GM21786 (cell line): ENCODE measurements at regions not wholly inside any gene's neighbourhood (a gene's known extent, or its start where the extent isn't known, plus 50 kb on each side); places are given as distances from the start of the nearest gene placed in this dataset.

Experiments
- ATAC-seq: cut with Tn5 transposase; IDR thresholded peaks from one replicate; pipeline ENCODE4 v1.9.1; 2021; ENCODE audit not compliant: unreplicated experiment

DNA sequence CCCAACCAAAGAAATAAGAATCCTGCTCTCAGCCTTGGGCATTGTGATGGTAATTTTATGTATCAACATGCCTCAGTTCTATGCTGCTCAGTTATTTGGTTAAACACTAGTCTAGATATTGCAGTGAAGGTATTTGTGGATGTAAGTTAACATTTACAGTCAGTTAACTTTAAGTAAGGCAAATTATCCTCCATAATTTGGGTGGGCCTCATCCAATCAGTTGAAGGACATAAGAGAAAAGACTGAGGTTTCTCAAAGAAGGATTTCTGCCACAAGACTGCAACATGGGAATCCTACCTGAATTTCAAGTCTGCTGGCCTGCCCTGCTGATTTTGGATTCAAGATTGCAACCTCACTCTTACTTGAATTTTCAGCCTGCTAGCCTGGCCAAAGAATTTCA, 975.5 kb upstream of the ACVR2A start:
- ATAC-seq, result no peak

DNA sequence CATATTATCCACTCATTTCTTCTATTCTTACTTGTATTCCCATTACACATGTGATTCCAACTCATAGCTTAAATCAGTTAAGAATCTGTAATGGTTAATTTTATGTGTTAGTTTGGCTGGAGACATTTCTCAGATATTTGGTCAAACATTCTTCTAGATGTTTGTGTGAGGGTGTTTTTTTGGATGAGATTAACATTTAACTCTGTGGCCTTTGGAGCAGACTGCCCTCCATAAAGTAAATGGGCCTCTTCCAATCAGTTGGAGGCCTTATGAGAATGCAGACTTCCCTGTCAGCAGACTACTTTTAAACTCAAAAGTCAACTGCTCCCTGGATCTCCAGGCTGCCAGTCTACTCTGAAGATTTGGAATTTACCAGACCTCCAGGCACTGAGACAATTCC, 976.8 kb upstream of the ACVR2A start:
- no peak for ATAC-seq

DNA sequence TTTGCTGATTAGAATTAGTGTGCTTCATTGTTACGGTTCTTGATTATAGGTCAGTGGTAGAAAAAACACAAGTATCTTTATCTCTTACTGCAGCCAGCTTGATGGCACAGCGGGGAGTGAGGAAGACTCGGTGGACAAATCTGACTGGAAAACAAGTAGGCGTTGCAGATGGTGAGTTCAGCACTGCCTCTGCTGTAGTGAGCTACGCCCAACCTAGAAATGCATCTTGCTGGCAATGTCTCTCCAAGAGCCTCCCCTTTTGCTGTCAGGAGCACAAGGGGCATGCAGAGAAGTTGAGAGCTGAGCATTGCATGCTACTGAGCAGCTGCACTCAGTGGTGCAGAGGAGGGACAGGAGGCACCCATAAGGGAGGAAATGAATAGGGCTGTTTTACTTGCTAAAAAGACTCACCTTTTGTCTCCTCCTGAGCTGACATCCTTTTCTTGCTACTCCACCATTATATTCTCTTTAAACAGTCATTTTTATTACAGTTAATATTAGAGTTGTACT, 977.3 kb upstream of the ACVR2A start:
- ATAC-seq, result no peak

DNA sequence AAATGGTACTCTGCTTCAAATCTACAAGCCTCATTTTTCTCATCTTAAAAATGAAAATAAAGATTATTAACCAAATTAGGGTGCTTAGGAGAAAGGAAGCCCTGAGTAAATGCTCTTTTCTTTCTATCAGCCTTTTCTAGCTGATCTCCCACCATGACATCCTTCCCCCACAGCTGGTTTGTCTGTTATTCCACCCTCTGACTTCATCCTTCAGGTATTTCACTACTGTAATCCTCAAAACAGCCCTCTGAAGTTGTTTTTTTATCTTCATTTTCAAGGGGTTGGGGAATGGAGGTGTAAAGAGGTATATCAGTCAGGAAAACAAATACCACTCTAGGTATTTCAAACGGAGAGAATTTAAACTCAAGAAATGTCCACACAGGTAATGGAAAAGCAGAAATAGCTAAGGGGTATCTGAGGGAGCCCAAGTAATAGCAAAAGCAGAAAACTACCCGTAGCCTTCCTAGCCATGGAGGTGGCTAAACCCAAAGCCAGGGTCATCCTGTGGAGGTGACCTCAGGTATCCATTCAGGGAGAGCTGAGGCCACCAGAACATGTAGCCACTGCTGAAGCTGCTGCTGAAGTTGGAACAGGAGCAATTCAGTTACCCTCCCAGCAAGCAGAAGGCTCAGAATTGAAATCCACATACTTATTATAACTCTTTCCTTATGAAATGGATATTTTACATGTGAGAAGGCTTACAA, 990.9 kb upstream of the ACVR2A start:
- no peak for ATAC-seq

DNA sequence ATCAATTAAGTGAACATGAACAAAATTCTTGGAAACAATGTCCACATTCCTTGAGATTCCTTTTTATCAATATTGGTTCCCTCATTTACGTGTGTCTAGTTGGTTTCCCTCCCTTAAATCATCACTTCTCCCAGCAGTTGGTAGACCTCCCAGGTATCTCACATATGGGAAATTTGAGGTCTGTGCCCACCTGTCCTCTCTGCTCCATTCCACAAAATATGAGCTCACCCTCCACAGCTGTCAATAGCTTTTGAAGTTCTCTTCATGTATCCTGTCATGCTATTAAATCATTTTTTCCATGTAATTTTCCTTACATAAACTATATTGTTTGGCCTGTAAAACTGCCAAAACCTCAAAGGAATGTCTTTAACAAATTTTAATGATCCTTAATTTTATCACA, 992.2 kb upstream of the ACVR2A start:
- ATAC-seq, result no peak

DNA sequence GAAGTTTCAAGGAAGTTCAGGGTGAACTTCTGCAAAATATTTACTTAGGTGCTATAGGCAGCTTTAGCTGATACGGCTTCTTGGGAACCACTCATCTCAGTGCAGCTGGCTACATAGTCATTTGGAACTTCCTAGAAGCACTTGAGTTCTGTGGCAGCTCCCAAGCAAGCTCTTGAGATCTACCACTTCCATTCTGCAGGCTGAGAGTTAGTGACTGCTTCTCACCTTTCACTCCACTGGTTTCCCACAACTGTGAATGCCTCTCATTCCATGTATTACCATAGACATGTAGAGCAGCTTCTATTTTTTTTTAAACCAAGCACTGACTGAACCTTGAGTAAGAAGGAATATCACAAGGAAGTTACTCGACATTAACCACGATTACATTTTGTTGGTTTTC, 994.1 kb upstream of the ACVR2A start:
- ATAC-seq, result no peak

DNA sequence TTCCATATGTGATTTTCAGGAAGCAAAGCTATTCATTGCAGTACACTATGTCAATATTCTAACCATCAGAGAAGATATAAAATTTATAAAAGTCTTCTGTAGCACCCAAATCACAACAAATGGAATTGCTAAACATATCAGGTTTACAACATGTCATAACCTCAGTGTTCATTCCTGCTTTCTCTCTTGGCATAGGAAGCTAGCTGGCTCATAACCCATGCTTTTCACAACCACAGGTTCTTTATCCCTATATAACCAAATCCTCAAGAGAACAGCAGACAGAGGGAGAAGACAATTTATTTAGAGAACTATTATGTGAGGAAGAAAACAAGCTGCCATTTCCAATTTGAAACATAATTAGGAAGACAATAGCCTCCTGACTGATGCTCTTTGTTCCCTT, 997.0 kb upstream of the ACVR2A start:
- ATAC-seq, result no peak

DNA sequence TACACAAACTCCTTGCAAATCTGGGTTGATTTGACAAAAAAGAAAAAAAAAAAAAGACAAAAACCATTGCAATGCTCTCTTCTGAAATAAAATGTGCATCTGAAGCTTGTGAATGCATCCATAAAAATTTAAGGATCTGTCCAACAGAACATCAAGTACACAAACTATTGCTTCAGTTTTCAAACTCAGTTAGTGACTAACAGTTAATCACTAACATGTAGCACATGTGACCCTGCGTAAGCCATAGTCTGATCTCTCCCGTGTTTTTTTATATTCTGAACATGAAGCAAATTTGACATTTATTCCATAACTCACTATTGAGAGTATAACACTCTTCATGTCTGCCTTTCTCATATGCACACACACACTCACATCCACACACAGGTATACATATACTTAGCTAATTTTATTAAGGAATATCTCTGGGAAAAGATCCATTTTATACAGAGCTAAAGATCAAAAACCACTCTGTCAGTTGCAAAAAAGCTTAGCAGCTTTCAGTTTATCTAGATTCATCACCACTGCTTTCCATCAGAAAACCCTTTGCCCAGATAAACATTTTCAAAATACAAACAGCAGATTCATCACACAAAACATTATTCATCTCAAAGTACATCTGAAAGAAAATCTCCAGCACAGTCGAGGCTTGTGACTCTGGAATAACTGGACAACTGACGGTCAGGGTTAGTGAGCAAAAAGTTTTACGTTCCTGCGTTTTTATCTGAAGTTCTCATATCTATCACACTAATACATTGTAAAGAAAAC, 1000.4 kb upstream of the ACVR2A start:
- ATAC-seq, result no peak

DNA sequence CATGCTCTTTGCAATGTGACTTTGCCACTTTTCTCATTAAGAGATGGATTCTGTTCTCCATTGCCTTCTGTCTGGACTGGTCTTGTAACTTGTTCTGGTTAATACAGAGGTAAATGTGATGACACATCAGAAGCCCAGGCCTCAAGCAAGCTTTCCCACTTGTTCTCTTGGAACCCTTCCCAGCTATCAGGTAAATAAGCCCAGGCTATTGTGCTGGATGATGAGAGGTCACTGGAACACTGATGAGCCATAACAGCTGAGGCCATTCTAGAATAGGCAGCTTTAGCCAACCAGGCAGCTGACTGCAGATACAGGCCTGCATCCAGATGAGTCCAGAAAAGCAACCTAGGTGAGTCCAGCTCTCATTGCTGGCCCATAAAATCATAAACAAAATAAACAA, 1007.0 kb upstream of the ACVR2A start:
- no peak for ATAC-seq

DNA sequence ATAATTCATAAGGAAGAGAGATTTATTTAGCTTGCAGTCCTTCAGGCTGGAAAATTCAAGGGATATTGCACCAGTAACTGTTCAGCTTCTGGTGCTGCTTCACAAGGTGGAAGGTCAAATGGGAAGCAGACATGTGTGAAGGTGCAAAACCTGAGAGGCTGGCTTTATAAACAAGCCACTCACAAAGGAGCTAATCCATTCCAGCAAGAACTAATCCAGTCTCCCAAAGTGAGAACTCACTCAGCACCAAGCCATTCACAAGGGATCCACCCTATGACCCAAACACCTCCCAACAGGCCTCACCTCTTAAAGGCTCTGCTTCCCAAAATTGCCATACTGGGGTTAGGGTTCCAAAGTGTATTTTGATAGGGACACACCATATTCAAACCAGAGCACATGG, 1018.4 kb upstream of the ACVR2A start:
- ATAC-seq, result no peak

DNA sequence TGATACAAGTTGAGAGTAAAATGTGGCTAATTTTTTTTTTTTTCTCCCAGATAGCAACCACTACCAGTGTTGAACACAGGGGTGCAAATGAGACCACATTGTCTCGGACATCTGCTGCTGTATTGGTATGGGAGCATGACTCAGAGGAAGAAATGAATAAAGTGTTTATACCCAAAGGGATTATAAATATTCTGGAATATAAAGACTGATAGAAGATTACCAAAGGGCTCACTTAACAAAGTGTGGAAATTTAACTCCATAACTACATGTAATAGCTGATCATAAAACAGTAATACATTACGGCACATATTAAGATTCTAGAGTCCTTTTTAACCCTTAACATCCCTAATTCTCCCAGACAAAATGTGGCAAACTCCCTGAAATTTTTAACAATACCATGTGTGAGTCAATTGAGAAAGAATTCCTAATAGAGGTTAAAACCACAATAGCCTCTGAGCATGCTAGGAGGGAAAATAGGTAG, 1023.0 kb upstream of the ACVR2A start:
- ATAC-seq, result no peak

DNA sequence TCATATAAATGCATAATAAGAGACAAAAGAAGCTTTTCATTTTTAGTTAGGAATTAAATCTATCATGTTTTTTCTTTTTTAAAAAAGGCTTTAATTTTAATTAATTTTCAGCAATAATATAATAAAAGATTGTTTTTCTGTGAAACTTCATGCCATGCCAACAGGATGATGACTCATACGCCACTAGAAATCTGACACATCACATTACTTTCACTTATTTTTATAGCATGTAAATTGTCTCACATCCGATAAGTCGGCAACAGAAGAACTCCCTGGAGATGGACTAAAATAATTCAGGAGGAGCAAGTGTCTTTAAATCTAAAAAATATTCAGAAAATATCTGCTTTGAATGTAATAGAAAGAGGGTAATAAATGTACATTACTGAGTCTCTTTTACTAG, 1024.2 kb upstream of the ACVR2A start:
- no peak for ATAC-seq

DNA sequence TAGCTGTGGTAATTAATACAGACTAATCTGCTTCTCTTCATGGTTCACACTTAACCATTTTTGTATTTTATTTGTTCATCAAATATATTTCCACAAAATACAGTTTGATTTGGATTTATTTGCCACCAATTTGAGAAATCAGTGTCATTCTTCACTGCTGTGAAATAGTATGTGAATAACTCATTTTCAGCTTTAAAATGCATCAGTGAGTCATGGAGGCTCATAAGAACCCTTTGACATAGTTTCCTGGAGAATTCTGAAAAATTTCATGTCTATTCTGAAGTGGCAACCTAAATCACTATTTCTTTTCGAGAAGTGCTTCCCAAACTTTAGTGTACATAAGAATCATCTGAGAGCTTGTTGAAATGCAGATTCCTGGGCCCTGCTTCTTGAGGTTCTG, 1026.7 kb upstream of the ACVR2A start:
- no peak for ATAC-seq

DNA sequence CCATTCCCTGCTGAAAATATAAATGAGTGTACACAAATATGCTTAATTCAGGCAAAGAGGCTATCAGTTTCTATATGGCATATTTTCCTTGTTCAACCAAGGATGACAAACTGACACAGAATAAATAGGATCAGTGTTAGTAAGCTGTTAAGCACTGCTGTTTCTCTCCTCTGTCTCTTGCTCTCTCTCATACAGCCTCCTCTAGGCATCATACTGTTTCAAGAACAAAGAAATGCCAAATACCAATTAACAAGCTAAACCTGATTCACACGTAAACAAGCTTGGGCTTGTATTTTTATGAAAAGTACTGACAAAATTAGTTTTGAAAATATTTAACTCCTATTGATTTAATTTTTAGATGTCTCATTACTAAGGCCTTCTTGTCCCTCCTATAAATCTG, 1027.2 kb upstream of the ACVR2A start:
- no peak for ATAC-seq

DNA sequence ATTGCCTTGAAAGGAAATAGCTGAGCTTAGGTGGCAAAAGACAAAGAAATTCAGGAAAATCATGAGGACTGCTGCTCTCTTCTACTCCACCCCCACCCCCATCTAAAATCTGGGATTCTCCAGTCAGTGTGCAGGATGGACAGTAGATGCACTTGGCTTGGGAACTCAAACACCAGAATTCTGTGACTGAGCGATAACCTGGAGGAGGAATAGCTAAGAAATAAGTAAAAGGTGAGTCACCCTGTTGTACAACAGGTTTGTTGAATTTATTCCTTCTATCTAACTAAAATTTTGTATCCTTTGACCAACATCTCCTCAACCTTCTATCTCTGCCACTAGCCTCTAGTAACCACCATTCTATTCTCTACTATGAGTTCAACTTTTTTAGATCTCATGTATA, 1029.9 kb upstream of the ACVR2A start:
- no peak for ATAC-seq

DNA sequence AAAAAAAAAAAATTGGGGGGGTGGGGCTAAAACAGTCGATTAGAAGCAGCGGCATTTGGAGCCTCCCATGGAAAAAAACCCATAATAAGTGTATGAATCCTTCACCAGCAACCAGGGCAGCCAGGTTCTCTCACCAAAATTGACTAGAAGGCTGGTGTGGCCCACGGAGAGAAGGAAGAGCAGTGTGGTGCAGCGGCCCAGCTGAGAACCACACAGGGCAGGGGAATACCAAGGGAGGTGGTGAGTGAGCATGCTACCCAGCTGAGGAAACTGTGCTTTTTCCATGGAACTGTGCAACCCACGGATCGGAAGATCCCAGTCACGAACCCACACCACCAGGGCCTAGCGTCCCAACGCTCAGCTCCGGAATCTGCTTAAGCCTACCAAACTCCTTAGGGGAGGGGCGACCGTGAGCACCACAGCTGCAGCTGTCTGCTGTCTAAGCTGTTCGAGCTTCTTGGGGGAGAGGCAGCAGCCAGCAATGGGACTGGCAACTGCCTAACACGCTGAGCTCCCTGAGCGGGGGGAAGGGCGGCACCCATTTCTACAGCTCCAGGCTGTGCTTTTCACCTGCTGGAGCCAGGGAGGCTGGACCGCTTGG, 1037.2 kb upstream of the ACVR2A start:
- ATAC-seq, result no peak

DNA sequence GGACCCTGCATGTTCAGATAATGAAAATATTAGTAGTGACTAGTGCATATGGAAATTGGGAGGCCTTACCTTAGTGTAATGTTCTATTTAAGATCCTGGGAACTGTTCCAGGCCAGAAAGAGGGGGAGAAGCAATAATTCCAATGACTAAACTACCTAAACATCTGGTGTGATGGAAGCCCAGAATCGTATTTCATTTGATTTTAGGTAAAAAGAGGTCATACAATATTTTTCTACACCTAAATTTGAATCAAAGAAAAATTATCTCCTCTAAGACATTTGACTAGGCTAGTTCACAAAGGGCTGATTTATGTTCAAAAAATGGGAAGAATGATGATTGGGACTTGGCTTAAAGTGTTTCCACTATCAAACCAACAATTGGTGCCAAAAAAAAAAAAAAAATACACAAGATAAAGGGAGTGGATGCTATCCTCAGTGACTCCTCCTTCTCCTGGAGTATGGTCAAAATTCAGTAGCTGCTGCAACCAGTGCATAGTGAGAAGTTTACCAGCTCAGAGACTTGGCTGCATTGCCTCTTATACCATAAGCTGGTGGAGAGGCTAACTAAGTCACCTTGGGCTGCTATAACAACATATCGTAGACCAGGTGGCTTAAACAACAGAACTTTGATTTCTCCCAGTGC, 1038.3 kb upstream of the ACVR2A start:
- no peak for ATAC-seq

DNA sequence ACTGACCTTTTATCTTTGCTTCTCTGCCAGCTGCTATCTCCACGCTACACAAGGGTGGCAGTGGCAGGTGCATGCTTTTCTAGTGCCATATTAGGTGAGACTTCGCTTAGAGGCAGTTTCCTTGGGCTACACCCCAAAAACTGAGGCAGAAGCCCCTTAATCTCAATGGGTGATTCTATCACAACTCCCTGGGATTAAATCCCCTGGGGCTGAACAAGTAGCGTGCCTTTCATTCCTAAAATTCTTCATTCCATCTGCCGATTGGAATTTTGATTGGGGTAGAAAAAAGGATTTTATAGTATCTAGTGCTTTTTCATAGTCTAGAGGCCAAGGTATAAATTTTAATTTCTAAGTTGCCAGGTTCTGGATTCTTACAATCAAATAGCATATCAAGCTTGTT, 1040.5 kb upstream of the ACVR2A start:
- no peak for ATAC-seq

DNA sequence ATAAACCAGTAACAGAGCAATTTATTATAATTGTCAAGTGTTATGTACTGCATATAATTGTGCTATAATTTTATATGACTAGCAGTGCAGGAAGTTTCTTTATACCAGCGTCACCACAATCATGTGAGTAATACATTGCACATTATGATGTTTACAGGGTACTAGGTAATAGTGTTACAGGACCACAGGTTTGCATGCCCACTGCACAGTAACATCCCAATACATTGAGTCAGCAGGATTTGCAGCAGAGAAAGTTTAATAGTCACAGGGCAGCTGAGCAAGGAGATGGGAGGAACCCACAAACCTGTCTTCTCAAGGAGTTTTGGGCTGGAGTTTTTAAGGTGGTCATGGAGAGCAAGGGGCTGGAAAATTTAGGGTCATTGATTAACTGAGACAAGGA, 1042.9 kb upstream of the ACVR2A start:
- no peak for ATAC-seq

DNA sequence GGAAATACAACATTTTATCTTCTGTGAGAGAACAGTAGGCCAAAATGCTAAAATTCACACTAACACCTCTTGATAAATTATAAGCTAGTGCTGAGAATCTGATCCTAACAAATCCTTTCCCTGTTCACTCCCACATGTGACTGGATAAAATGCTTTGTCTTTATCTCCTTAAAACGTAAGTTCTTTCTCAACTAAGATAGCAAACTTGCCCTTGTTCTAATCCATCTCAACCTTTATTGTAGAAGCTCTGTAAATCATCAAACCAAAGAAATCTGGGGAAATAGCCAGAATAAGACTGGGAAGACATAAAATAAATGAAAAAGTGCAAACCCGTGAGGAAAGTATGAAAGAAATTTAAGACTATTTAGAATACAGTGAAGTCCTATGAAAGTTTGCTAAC, 1058.4 kb upstream of the ACVR2A start:
- ATAC-seq, result no peak

DNA sequence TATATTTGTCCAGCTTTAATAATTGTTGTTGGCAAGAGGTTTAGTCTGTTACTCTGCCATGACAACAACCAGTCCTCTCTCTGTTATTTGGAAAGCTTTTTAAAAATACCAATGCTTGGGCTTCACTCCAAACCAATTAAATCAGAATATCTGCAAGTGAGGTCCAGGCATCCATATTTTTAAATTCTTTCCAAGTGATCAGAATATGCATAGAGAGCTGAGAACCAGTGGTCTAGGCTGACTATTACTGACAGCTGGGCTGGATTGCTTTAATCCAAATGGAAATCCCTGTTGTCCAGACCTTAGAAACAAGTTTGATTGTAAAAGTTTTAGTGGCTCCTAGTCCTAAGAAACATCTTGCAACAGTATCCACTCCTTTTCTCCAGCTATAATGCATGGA, 1059.7 kb upstream of the ACVR2A start:
- ATAC-seq, result no peak

DNA sequence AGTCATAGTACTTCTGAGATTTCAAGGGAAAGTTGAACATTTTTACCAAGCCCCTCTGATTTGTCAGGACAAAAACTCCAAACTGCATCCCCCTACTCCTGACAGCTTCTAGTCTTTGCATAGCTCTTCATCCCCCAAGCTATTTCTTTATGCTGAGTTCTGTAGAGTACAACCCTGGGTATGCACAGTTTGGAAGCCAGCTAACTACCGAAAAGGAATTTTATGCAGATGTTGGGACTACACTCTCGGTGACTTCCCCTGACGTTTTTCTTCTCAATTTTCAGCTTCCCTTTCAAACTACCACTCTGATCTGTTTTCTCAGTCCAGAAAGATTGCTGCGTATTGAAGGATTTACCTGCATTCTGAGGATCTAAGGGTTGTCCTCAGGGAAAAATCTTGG, 1060.2 kb upstream of the ACVR2A start:
- no peak for ATAC-seq
